ENCODE measurements at regions not wholly inside any gene's neighbourhood (a gene's known extent, or its start where the extent isn't known, plus 50 kb on each side); places are given as distances from the start of the nearest gene placed in this dataset.

GRCh38 chr15:47186075-47186474 lies 531.2 kb upstream of the SEMA6D start:
- no peaks in the 10 kb centered on the region for H3K4me1 ChIP-seq
- no peak overlapping the region for H3K27ac ChIP-seq
- CTCF ChIA-PET = interaction anchor here (0.7 to 1.2 kb wide), 2 partner anchors 10 to 803 kb away, joined by 3 read pairs; no protein-coding TSS in a partner anchor
- TF ChIP-seq HOXB13 (CRISPR knock-in tag; IDR thresholded peaks at IDR 0.05; ENCODE audit: low read depth) = no peak
- no peak for TF ChIP-seq RARB (CRISPR knock-in tag; IDR thresholded peaks at IDR 0.05)
- no peak for TF ChIP-seq HOXA7 (CRISPR knock-in tag; IDR thresholded peaks at IDR 0.05)
- TF ChIP-seq ATOH8 (CRISPR knock-in tag; IDR thresholded peaks at IDR 0.05; ENCODE audit: low read depth) = no peak
- TF ChIP-seq SREBF2 (IDR thresholded peaks at IDR 0.05) = no peak
- TF ChIP-seq JUN (IDR thresholded peaks at IDR 0.05) = no peak
- TF ChIP-seq MYC (IDR thresholded peaks at IDR 0.05; ENCODE audit: borderline replicate concordance, low read length) = no peak
- TF ChIP-seq RCOR1 (IDR thresholded peaks at IDR 0.05; ENCODE audit: low read depth, low read length) = no peak
- no peak for TF ChIP-seq FOSB (CRISPR knock-in tag; IDR thresholded peaks at IDR 0.05)
- TF ChIP-seq ZC3H11A (IDR thresholded peaks at IDR 0.05) = no peak
- no peak for TF ChIP-seq PBX3 (IDR thresholded peaks at IDR 0.05)
- TF ChIP-seq FOXS1 (CRISPR knock-in tag; IDR thresholded peaks at IDR 0.05) = no peak
- no peak for TF ChIP-seq CBX2 (IDR thresholded peaks at IDR 0.05; ENCODE audit: borderline replicate concordance, low read depth)
- TF ChIP-seq NR3C1 (IDR thresholded peaks at IDR 0.05) = no peak
- no peak overlapping the region for H3K4me2 ChIP-seq
- WGBS (ENCODE audit: missing lambda C conversion rate) = 48% methylated on average over 3 of the region's 3 CpGs
- POLR2A ChIA-PET = no interaction called here
- no peaks in the 10 kb centered on the region for H3K9me3 ChIP-seq
- no peak overlapping the region for H3K4me3 ChIP-seq
- no peak for ATAC-seq
- DNase-seq (ENCODE audit: low read depth in 1 of 2, low spot score in 1 of 2) = no peak
- FAIRE-seq = no peak

GRCh38 chr15:47188758-47189507 lies 528.4 kb upstream of the SEMA6D start:
- 0% methylated on average over 1 of the region's 1 CpG for WGBS (ENCODE audit: missing lambda C conversion rate)

More at GRCh38 chr15:47188758-47189507, 528.4 kb upstream of the SEMA6D start:
- ATAC-seq (no peak), DNase-seq (ENCODE audit: low read depth in 1 of 2, low spot score in 1 of 2) (no peak), FAIRE-seq (no peak)
- Histone ChIP-seq H3K4me2 (no peak overlapping the region), H3K4me1 (no peaks in the 10 kb centered on the region), H3K27ac (no peak overlapping the region), H3K4me3 (no peak overlapping the region), H3K9me3 (no peaks in the 10 kb centered on the region)
- ChIA-PET POLR2A (no interaction called here), CTCF (no interaction called here)
- TF ChIP-seq ATOH8 (CRISPR knock-in tag; IDR thresholded peaks at IDR 0.05; ENCODE audit: low read depth) (no peak), JUN (IDR thresholded peaks at IDR 0.05) (no peak), MYC (IDR thresholded peaks at IDR 0.05; ENCODE audit: borderline replicate concordance, low read length) (no peak), USF2 (IDR thresholded peaks at IDR 0.05) (no peak), JUNB (IDR thresholded peaks at IDR 0.05) (no peak), KDM5A (IDR thresholded peaks at IDR 0.05) (no peak), SMC3 (IDR thresholded peaks at IDR 0.05) (no peak), HOXA7 (CRISPR knock-in tag; IDR thresholded peaks at IDR 0.05) (no peak), EHF (CRISPR knock-in tag; IDR thresholded peaks at IDR 0.05) (no peak), CTCF (IDR thresholded peaks at IDR 0.05) (no peak), PHF8 (IDR thresholded peaks at IDR 0.05; ENCODE audit: borderline replicate concordance, low read depth) (no peak), EHMT2 (IDR thresholded peaks at IDR 0.05; ENCODE audit: low read depth) (no peak), RNF2 (IDR thresholded peaks at IDR 0.05; ENCODE audit: borderline replicate concordance, low read depth) (no peak), RARB (CRISPR knock-in tag; IDR thresholded peaks at IDR 0.05) (no peak), PBX3 (IDR thresholded peaks at IDR 0.05) (no peak), EP300 (IDR thresholded peaks at IDR 0.05) (no peak)

Data from A549 (cell line).